MCF 10A (cell line): ENCODE measurements at regions not wholly inside any gene's neighbourhood (a gene's known extent, or its start where the extent isn't known, plus 50 kb on each side); places are given as distances from the start of the nearest gene placed in this dataset.

Source experiments
- BruUV-seq: library from RNA; stranded (reverse); fragments of 400-500 nt; replicated peaks from 2 replicates; lab custom pipeline; 2021; lab: Mats Ljungman, UMichigan
- CTCF ChIA-PET: fragments of 300-600 bp; sonication (Branson Sonifier 250); formaldehyde crosslinking; extraction: SDS; loops from one replicate; lab custom pipeline; 2021; ENCODE audit warnings: antibody characterized with exemption, inconsistent platforms; lab: Yijun Ruan, JAX
- POLR2A ChIA-PET: fragments of 300-600, 350-650 bp; sonication (Branson Sonifier 250); formaldehyde crosslinking; extraction: SDS; loops from one replicate; lab custom pipeline; 2020; ENCODE audit warnings: antibody characterized with exemption, inconsistent platforms; lab: Yijun Ruan, JAX
- DNase-seq: peaks from one replicate; pipeline ENCODE4 v3.0.0-alpha.2; 2018; ENCODE audit not compliant: unreplicated experiment
- H3K27ac Mint-ChIP-seq: one replicate; pipeline ENCODE4 v1.8.0; 2022; ENCODE audit warnings: mild to moderate bottlenecking, low read depth, mixed read lengths; ENCODE audit not compliant: unreplicated experiment
- H3K27me3 Mint-ChIP-seq: one replicate; pipeline ENCODE4 v1.8.0; 2022; ENCODE audit warnings: mixed read lengths; ENCODE audit not compliant: insufficient read depth, unreplicated experiment
- H3K36me3 Mint-ChIP-seq: one replicate; pipeline ENCODE4 v1.8.0; 2022; ENCODE audit warnings: mild to moderate bottlenecking, moderate library complexity, mixed read lengths; ENCODE audit not compliant: insufficient read depth, unreplicated experiment
- H3K4me1 Mint-ChIP-seq: one replicate; pipeline ENCODE4 v1.8.0; 2022; ENCODE audit warnings: mixed read lengths; ENCODE audit not compliant: insufficient read depth, unreplicated experiment
- H3K4me3 Mint-ChIP-seq: one replicate; pipeline ENCODE4 v1.8.0; 2022; ENCODE audit warnings: mild to moderate bottlenecking, moderate library complexity, mixed read lengths; ENCODE audit not compliant: unreplicated experiment
- H3K9me3 Mint-ChIP-seq: one replicate; pipeline ENCODE4 v1.8.0; 2022; ENCODE audit warnings: mixed read lengths; ENCODE audit not compliant: unreplicated experiment
- CTCF ChIP-seq: fragments of 200-600 bp; IDR thresholded peaks from one replicate; pipeline ENCODE4 v1.8.0; 2022; ENCODE audit warnings: antibody characterized with exemption, mild to moderate bottlenecking; ENCODE audit not compliant: unreplicated experiment
- intact Hi-C: fragments of 100-400 bp; cut with micrococcal nuclease; formaldehyde crosslinking; loops from 2 replicates; pipeline ENCODE4 v1.14.1; 2022

DNA sequence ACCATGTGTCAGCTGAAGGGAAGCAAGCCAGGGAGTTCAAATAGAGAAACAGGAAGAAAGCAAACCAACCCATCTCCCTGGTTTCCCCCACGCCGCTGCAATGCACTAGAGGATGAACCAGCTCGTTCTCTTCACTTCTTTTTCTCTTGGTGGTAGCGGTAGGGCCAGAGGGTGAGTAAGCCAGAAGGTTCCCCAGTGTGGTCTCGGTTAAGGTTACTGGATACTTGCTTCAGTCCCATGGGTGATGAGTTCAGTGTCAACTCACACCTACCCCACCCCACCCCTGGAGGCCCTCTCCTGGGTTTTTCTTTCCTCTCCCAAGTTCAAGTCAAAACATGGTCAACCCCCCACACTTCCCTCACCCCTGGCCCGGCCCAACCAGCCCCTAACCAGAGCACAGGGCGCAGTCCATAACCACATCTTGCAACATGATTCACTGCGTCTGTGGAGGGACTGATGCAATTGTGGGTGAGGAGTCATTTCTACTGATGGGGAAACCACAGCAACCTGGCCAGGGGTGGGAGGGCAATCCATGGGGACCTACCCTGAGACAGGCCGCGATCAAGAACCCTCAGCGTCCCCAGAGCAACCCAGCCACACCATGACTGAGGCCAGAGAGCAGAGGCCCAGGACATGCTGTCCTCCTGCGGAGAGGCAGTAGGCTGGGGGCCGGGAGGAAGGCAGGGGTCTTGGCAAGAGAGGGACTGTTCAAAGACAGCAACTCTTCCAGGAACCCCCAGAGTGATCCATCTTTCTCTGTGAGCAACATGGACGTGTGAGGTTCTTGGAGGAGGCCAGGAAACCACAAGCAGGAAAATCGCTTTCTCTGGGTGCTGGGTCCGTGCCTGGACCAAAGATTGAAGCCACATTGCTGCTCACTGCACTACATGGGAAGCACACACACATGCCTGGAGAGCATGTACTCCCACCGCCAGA, 276.6 kb downstream of the UACA start:
- no TSS peak for BruUV-seq
- Mint-ChIP-seq H3K9me3 (no peaks in the 10 kb centered on the region), H3K27me3 (peaks cover 17% of the 10 kb centered on the region), H3K4me1 (peaks cover 12% of the 10 kb centered on the region), H3K4me3 (no peak overlapping the region), H3K36me3 (no peaks in the 10 kb centered on the region), H3K27ac (peak overlapping the region; percentile 70)
- ChIA-PET CTCF (interaction anchor here (0.6 to 3.2 kb wide), 30 partner anchors 11 to 1221 kb away, joined by 3 to 34 read pairs (median 4); no protein-coding TSS in a partner anchor), POLR2A (interaction anchor here (0.6 to 1.6 kb wide), 4 partner anchors 12 to 389 kb away, joined by 3 to 4 read pairs (median 3); partner anchors contain the start of gene TLE3)
- intact Hi-C loops: loop anchor here (5.0 kb wide), 1 partner anchor 759 kb away; no protein-coding TSS in a partner anchor
- DNase-seq: peak; percentile 93
- TF ChIP-seq CTCF: no peak

DNA sequence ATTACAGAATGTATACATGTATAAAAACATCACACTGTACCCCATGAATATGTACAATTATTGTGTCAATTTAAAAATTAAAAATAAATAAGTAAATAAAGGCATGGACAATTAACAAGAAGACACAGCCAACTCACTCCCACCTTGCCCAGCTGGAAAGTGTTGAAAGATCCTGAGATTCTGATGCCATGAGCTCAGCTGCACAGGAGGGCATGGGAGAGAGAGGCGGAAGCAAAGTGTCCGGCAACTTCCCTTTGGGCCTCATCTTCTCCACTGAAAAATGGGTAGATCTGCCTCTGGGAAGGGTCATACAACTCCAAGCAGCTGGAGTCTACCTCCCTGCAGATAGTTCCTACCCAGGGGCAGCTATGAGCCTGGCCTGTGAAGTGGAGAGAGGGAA, 277.3 kb downstream of the UACA start:
- H3K36me3 Mint-ChIP-seq: no peaks in the 10 kb centered on the region
- DNase-seq: no peak
- peaks cover 17% of the 10 kb centered on the region for H3K27me3 Mint-ChIP-seq
- no TSS peak for BruUV-seq
- POLR2A ChIA-PET: interaction anchor here (0.7 kb wide), 2 partner anchors 11 to 389 kb away, joined by 3 read pairs; no protein-coding TSS in a partner anchor
- peak overlapping the region; percentile 70 for H3K27ac Mint-ChIP-seq
- no peak overlapping the region for H3K4me3 Mint-ChIP-seq
- intact Hi-C loops: loop anchor here (5.0 kb wide), 1 partner anchor 759 kb away; no protein-coding TSS in a partner anchor
- CTCF ChIA-PET: interaction anchor here (0.7 to 2.6 kb wide), 9 partner anchors 11 to 1010 kb away, joined by 3 to 13 read pairs (median 4); no protein-coding TSS in a partner anchor
- H3K4me1 Mint-ChIP-seq: peaks cover 9% of the 10 kb centered on the region
- TF ChIP-seq CTCF: no peak
- H3K9me3 Mint-ChIP-seq: no peaks in the 10 kb centered on the region

DNA sequence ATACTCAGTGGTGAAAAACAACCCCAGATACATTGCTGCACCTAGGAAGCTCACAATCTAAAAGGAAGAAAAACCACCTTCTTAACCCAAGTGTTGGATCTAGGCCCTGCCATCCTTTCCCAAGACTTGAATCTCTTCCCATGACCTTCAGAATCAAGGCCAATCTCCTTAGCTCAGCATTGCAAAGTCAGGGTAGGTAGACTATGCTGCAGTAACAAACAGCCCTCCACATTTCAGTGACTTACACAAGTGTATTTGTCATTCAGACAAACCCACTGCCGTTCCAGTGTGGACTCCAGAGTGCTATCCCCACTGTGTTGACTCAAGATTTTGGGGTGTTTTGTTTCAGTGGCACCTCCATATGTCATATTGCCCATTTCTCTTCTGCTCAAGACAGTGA, 278.4 kb downstream of the UACA start:
- no peak overlapping the region for H3K4me3 Mint-ChIP-seq
- BruUV-seq: no TSS peak
- peaks cover 9% of the 10 kb centered on the region for H3K4me1 Mint-ChIP-seq
- POLR2A ChIA-PET: no interaction called here
- H3K36me3 Mint-ChIP-seq: no peaks in the 10 kb centered on the region
- H3K27ac Mint-ChIP-seq: no peak overlapping the region
- DNase-seq: no peak
- intact Hi-C loops: loop anchor here (5.0 kb wide), 1 partner anchor 758 kb away; no protein-coding TSS in a partner anchor
- no peak for TF ChIP-seq CTCF
- H3K9me3 Mint-ChIP-seq: no peaks in the 10 kb centered on the region
- H3K27me3 Mint-ChIP-seq: peaks cover 17% of the 10 kb centered on the region
- CTCF ChIA-PET: interaction anchor here (1.2 to 2.2 kb wide), 2 partner anchors 11 to 17 kb away, joined by 4 to 9 read pairs; no protein-coding TSS in a partner anchor

DNA sequence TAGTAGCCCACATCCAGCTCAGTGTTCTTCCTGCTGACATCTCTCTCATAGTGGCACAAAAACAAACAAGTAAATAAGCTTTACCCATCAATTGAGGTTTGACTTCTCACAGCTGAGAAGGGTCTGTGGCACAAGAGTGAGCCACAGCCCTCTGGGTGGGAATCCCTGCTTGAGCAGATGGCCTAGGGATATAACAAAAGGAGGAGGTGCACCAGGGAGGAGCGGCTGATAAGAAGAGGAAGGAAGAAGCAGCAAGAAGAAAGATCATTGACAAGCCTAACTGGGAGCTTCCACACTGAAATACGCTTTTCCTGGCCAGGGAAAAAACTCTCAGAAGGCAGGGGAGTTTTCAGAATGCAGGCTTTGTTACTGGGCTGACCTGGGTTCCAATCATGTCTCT, 279.8 kb downstream of the UACA start:
- ChIA-PET CTCF (interaction anchor here (1.6 to 2.2 kb wide), 2 partner anchors 16 to 755 kb away, joined by 8 to 9 read pairs; no protein-coding TSS in a partner anchor), POLR2A (interaction anchor here (0.6 kb wide), 1 partner anchor 185 kb away, joined by 3 read pairs; no protein-coding TSS in a partner anchor)
- DNase-seq: no peak
- H3K4me1 Mint-ChIP-seq: peaks cover 15% of the 10 kb centered on the region
- no peak overlapping the region for H3K27ac Mint-ChIP-seq
- no peak overlapping the region for H3K4me3 Mint-ChIP-seq
- no TSS peak for BruUV-seq
- H3K27me3 Mint-ChIP-seq: peaks cover 25% of the 10 kb centered on the region
- H3K9me3 Mint-ChIP-seq: no peaks in the 10 kb centered on the region
- no peaks in the 10 kb centered on the region for H3K36me3 Mint-ChIP-seq
- intact Hi-C loops: no loop called here
- TF ChIP-seq CTCF: no peak
